AG09319 (cell line): ENCODE measurements at regions not wholly inside any gene's neighbourhood (a gene's known extent, or its start where the extent isn't known, plus 50 kb on each side); places are given as distances from the start of the nearest gene placed in this dataset.

Experiments used
- DNase-seq: peaks from one replicate; pipeline ENCODE4 v3.0.0-alpha.2; 2010; ENCODE audit warnings: low read depth; ENCODE audit errors: extremely low read depth
- CTCF ChIP-seq: IDR thresholded peaks from 2 replicates; pipeline ENCODE4 v1.5.1; 2011; ENCODE audit warnings: low read depth, mild to moderate bottlenecking, inconsistent platforms, low read length, moderate library complexity

DNA sequence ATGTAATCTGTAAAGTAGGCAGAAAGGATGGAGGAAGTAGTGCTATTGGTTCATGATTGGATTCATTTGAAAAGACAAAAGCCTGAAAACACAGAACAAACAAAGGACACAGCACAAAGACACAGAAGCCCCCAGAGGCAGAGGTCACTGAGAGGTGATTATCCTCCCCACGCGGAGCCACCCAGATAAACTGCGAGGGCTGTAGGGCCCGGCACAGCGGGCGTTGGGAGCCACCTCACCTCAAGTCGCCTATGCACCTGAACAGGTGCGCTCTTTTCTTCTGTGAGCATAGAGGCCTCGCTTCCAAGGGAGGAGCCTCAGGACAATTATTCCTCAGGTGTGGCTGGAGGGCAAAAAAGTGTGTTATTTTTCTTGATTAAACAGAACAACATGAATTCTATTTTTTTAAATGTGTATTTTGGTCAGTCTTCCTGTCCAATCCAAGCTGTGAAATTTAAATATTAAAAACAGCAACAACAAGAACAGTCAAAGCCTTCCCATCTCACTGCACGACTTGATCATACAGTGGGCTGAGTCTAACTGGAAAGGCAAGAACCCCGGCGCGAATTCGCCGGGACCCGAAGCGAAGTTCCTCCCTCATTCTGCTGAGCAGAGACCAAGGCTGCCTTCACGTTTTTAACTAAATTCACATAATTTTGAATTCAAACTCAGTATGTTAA is 205.3 kb downstream of the THBS2 start:
- DNase-seq, result no peak
- TF ChIP-seq CTCF, result no peak

- DNase-seq, result no peak
- no peak for TF ChIP-seq CTCF
Measured at GRCh38 chr6:169047345-169047744, 206.3 kb downstream of the THBS2 start.

DNA sequence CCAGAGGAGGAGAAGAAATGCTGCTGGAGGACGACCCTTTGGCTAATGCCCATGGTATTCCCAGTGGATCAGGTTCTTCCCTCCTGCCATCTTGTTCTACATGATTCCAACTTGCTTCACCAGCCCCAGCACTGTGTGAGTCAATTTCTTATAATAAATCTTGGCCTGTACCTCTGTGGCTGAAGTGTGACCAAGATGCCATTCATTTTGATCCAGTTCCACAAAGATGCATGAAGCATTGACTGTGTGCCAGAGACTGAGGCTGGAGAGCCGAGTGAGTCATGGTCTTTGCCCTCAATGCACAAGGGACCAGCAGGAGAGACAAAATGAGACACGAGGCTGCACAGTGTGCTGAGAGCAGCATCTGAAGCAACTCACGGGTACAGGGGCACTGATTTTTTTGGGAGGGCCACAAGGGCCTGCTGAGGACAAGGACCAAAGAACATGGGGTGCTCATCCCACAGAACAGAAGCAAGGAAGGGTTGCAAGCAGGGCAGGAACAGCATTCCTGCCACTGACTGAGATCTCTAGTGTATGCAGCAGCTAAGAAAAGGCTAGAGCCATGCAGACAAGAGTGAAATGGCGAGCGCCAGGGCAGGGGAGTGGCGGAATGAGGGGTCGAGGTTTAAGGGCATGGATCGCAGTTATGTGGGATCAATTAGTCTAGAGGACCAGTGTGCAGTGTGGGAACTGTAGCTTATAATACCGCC is 207.0 kb downstream of the THBS2 start:
- TF ChIP-seq CTCF, result no peak
- DNase-seq, result no peak

DNA sequence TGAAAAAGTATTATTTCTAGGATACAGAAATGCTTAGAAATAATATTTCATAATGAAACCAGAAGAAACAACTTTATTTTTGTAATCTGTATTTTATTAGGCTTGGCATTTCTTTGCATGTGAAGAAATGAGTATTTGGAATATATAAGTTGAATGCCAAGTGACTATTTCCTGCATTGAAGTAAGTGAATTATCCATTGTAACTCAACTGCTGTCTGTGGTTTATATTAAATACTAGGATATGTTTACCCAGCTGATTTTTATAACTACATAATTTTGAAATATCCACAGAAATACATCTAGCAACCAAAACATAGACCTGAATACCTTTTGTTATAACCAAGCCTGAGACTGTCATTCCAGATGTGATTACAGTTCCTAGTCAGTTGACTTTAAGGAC is 207.6 kb downstream of the THBS2 start:
- no peak for DNase-seq
- TF ChIP-seq CTCF, result no peak

GRCh38 chr6:169045486-169045885 is 208.2 kb downstream of the THBS2 start:
- TF ChIP-seq CTCF, result no peak
- DNase-seq, result no peak

DNA sequence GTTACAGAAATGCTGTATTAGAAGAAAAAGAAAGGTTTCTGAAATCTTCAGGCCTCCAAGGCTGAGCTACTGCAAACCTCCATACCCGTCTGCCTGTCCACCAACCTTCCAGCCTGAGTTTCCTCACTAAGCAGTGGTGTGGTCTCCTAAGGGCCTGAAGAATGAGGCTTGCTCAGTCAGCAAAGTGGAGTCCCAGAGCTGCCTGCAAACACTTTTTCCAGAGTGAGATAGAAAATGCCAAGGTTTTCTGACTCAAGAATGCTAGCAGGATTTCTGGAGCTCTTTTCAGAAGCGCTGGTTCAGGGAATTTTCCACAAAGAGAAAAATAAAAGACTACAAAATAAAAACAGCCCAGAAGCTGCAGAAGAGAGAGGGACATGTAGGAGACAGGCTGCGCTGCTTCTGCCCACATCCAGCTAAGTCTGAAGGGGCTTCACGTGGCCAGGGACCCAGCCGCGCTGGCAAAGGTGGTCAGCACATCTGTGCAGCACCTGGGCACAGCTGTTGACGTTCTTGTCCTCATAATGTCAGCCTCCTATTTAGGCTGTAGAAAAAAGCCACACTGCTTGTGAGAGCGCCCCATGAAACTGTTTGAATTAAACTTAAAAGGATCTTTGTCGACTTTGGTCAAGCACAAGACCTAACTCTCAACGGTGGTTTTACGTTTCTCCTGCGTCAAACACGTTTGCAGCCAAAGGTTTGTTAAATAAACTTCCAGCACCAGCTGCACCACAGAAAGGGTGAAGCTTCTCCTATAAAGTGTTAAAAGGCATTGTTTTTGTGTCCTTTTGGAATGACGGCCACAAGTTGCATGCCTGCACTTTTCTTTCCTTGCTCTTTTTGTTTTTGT is 209.0 kb downstream of the THBS2 start:
- no peak for DNase-seq
- TF ChIP-seq CTCF, result no peak

- no peak for TF ChIP-seq CTCF
- no peak for DNase-seq
Measured at GRCh38 chr6:169042061-169042460, 211.6 kb downstream of the THBS2 start.
